DMS53 (cell line): ENCODE measurements at regions not wholly inside any gene's neighbourhood (a gene's known extent, or its start where the extent isn't known, plus 50 kb on each side); places are given as distances from the start of the nearest gene placed in this dataset.
A peak's percentile ranks its signal among the peaks of the same experiment; 100 is the strongest.

ENCODE experiments used
- DNase-seq: peaks from one replicate; lab custom pipeline; 2025; lab: John Stamatoyannopoulos, UW

DNA sequence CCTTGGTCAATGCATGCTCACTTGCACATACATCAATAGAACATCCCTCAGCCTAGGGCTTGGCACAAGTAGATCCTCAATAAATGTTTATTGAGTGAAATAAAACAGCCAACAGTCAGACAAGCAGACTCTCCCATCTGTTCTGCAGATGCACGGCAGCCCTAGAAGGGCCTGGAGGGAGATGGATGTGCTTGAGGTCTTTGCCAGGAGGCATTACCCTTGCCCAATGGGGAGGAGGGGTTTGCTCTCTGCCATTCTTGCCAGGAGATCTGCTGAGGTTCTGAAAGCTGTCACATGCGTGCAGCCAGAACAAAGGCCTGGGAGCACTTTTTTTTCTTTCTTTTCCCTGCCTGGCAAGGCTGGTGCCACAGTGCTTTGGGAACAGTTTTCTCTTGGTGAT, 349.3 kb upstream of the THRB start:
- no peak for DNase-seq

DNA sequence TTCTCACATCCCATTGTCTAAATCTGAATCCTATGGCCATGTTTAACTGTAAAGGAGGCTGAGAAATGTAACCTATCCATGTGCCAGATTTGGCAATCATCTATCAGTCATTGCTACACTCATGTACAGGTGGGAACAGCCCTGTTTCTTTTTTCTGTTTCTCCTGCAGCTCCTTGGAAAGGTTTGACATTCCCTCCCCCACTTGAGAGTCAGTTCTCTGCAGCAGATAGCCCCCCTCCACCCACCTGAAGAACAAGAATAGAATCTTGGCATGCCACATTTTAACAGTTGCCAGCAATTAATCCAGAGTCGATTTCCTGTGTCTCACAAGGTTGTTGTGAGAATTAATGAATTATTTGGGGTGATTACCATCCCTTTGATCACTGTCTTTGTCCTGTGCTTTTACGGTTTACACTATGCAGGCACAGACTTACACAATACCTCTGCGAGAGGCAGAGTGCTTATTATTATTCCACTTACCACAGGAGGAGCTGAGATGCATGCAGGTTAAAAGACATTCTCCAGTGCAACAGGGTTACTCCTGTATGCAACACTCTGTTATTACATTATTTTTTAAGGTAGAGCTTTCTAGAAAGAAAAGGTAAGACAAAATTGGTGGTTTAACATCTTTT, 351.0 kb upstream of the THRB start:
- DNase-seq = no peak

DNA sequence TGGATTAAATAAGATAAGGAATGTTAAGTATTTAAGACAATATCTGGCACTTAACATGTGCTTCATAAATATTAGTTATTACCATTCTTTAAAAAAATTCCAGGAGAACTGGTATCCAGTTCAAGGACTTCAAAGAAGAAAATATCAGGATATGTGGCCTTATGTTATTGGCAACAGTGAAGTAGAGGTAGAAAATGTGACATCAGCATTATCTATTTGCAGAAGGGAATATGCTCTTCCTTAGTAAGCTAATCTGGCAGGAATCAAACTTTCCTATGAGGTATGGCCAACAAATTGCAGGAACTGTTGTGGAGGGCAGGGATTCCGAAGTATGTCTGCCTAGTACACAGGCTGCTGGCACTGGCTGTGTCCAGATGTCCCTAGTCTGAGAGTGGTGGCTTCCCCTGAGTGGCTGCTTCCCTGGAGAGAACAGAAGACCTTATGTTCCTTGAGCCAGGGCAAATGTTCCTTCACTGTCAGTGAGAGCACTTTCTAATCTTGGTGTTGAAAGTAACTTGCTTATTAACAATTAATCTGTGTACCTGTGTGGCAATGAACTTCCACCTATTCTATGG, 351.7 kb upstream of the THRB start:
- DNase-seq = no peak

DNA sequence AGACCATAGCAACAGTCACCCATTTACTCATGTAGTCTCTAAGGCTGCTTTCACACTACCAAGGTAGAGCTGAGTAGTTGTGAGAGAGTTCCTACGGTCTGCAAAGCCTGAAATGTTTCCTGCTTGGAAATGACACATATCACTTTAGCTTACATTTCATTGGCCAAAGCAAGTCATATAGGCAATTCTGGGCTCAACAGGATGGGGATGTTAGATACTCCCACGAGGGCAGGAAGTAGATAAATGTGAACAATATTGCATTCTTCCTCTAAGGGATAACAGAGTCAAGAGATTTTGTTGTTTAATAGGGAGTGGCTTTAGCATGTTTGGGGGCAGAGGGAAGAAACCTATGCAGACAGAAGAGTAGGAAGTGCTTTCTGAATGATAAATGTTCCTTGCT, 355.6 kb upstream of the THRB start:
- no peak for DNase-seq

DNA sequence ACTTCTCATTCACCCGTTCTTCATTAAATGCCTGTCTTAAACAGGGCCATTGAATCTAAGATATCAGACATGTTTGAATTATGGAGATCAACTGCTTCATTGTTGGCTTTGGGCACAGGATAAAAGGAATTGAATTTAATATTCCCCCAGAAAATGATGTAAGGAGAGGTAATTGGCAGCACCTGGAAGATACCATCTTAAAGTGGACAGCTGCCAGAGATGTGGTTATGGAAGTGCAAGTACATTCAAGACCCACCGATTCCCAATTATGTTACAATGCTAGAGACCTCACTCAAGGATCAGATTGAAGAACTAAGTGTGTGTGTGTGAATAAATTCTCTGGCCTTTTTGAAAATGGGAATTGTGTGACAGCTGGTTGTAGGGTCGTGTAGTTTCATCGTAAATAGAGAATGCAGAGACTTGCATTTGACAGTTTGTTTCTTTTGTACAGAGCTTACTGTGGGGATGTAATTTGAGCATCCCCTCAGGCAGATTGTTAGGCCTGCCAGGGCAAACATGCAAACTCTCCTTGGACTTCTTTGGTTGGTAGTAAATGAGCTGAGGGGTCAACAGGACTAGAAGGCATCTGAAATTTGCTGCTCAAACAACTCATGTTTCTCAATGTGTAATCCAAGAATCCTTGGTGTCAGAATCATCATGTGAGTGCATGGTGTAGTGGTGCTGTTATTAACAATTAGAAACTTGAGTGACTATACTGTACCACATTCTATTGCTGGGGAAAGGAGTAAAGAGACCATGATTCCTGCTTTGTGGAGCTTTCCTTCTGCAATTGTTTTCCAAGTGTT, 359.2 kb upstream of the THRB start:
- DNase-seq = no peak

DNA sequence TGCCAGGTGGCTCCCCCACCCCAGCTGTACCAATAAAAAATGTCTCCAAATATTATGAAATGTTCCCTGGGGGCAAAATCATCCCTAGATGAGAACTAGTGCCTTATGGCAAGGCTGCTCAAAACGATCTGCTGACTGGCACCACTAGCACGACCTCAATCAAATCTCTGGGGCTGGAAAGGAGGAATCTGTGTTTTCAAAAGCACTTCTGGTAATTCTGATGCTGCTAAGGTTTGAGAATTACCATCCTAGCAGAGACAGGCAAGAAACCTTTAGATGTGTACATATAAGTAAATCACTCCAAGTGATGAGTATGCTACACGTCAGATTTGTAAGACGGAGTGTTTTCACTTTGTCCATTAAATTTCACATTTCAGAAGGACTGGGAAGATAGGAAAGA, 360.1 kb upstream of the THRB start:
- no peak for DNase-seq

DNA sequence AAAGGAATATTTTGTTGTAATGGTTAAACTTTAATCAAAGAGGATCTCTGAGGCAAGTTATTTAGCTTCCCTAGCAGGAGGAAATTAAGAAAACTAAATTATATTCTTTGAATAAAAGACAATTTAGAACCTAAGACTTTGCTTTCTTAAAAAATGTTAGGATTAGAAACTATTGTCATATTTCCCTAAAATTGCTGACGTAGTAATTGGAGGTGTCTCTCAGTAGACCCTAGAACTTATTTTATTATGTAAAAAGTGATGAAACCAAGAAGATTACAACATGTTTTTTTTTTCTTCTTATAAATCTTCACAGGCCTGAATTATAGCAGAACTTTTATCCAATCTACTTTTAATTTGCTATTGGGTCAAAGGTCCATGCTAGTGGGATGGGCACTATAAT, 363.3 kb upstream of the THRB start:
- no peak for DNase-seq

DNA sequence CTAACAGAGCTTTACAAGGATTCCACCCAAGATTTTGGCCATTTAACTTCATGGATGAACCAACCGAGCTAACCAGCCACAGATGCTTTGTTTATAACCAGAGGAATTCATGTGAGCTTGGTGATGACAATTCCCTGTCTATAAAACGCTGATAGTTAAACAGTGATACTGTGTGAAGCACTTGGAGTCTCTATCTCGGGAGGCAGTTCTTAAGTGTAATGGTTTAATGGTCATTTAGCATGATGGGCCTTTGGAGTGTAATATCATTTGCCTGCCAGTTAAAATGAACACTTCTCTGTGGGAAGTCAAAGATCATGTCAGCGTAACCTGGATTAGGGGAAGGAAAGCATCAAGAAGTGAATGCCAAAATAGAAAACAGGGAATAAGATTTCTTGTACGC, 368.6 kb upstream of the THRB start:
- DNase-seq = no peak

DNA sequence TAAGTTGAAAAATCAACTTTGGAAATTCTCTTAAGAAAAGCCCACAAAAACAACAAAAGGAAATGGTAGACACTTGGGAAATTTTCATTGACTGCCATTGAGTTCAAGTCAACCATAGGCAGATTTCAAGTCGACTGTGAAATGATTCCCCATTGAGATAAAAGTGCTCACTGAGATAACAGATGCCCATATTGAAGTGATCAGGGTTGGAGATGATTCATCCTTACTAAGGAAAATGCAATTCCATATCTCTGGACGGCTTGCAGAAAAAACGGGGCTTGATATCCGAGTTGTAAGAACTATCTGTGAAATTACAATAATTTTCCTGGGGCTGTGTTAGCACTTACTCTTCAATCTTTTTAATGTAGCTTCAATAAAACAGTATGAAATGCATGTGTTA, 373.1 kb upstream of the THRB start:
- DNase-seq = peak; percentile 13

DNA sequence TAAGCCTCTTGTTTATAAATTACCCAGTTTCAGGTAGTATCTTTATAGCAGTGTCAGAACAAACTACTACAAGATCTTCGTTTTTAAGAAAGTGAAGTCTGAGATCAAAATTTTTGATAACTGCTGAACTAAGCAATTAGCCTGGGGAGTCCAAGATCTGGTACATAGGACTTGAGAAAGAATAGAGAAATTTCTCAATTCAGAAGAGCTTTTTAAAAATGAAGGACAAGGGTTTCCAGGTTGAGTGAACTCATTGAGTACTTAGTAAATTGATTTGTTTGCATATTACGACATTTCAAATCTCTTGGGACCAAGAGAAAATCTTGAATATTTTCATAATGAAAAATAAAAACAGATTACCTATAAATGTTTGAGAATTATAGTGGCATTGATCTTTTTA, 386.6 kb upstream of the THRB start:
- DNase-seq = no peak

DNA sequence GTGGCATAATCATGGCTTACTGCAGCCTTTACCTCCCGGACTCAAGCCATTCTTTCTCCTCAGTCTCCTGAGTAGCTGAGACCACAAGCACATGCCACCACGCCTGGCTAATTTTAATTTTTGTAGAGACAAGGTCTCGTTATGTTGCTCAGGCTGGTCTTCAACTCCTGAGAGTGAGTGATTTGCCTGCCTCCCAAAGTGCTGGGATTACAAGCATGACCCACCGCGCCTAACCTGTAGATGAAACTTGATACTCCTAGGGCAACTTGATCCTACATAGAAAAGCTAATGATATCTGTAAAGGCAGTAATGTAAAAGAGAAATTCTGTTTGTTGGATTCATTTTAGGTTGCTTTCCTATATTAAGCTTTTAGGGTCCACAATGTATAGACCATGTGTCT, 391.9 kb upstream of the THRB start:
- DNase-seq = no peak

DNA sequence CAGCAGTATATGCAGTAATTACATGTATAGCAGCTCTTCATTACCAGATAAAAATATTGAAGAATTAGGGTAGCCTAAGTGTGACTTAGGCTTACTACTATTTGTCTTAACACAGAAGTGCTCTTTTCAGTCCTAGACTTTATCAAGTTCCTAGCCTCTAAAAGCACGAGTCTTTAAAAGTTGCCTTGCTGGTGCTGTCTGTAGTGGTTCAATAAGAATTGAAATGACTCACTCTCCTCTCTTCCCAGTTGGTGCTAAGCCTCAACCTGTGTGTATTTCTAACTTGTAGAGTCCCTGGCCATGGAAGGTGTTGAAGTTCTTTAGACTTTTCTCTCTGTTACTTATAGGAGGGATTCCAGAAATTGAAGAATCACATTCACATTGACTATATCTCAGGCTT, 395.4 kb upstream of the THRB start:
- DNase-seq = no peak

DNA sequence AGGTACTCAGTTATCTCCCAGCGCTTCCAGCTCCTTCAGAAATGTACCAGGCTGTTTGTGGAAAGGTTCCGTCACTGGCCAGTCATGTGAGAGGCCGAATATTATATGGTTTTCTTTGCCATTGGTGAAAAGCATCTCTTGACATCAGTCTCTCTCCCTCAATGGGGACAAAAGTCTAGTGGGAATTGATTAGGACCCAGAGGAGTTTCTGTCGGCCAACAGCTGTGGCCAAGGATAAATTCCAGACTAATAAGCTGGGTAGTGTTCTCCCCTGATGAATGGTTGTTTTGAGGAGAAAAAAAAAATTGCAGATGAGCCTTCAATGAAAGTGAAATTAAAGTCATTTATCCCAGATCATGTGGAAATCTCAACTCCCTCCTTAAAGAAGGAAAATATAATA, 404.7 kb upstream of the THRB start:
- no peak for DNase-seq

DNA sequence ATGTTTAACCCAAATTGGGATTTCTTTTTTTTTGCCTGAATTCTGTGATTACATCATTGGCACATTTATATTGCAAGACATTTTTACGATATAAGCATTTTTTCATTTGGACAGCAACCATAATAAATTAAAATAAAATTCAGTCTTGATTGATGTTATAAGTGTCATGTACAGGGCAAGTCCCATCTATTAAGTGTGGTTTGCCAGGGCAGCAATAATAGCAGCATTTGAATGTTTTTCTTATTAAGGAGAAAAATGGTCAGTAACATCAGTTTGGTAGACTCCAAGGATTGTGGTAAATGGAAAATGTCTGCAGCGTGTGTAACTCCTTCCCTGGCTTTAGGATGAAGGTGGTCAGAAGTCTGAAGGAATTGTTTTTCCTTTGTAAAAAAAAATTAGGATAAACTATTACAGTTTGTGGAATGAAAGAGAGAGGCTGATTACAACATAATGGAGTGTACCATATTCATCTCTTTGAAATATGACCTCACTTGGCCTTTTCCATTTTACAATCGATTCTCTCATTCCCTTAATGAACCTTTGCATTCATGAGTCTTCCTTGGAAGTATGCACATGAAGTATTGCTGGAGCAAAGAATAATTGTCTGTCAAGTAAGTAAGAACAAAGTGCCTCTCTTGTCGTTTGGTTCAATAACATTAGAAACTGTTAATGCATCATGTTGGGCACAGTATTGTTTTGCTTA, 405.4 kb upstream of the THRB start:
- DNase-seq = no peak

DNA sequence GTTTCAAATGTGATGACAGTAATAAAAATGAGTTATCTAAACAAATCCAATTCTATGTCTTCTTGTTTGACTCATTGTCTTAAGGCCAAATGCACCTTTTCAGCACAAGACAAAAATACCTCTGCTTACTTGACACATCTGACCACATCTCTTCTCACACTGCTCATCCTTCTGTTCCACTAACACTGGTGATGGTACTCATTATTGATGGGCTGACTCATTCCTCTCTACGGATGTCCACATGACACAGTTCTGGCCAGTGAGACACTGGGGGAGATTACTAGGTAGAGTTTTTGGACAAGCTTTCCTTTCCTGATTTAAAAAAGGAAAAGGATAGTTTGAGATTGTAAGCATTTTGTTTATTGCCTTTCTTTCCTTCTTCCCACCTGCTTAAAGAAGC, 410.6 kb upstream of the THRB start:
- DNase-seq = no peak

DNA sequence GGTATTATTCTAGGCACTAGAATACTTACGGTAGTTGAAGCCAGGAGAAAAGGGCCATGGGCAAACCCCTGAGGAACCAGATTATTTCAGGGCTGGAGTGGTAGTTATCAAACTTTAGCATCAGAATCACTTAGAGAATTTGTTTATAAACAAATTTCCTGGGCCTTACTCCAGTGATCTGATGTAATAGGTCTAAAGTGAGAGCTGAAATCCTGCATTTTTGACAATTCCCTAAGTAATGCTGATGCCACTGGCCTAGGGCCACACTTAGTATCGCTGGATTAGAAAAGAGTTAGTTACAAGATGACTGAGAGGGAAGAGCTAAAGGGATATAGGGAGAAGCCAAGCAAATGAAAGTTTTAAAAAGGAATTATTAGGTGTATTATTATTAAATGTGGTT, 412.5 kb upstream of the THRB start:
- no peak for DNase-seq

DNA sequence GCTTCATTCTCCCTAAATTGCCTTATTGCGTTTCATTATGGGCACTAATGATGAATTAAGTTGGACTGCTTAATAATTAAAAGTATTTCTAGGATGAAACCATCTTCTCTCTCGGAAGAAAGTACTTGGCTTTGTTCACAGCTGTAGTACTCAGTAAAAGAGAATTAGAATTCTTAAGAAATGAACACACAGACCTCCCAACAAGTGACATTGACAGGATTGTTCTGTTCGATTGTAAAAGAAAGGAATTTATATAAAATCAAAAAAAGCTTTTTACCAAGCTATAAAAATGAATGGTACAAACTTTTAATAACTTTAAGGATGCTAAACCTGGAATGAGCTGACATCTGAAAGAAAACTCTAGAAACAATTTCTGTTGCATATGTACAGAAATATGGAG, 416.4 kb upstream of the THRB start:
- DNase-seq = no peak

DNA sequence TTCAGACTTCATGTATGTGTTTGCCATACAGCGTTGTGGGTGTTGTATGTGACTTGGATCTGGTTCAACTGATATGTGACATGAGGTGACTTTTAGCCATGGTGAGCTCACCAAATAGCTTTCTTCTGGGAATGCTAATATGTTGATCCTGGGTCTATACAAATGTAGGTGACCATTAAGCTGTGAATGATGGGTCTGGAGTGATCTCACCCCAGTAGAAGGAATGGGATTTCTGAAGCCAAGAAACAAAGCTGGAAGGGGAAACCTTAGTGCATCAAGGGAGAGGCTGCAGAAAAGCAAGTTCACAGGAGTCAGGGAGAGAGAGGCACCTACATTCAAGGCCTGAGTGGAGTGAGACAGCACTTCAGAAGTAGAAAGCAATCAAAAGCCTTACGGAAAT, 421.0 kb upstream of the THRB start:
- DNase-seq = no peak

DNA sequence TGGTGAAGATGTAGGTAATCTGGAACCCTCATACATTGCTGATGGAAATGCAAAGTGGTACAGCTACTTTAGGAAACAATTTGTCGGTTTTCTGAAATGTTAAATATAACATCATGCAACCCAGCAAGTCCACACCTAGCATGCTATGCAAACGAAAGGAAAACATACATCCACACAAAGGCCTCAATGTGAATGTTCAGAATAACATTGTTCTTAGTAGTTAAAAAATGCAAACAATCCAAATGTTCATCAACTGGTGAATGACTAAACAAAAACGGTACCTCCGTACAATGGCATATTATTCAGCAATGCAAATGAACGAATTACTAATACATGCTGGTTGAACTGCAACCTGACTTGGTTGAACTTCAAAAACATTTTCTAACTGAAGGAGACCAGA, 423.3 kb upstream of the THRB start:
- no peak for DNase-seq

DNA sequence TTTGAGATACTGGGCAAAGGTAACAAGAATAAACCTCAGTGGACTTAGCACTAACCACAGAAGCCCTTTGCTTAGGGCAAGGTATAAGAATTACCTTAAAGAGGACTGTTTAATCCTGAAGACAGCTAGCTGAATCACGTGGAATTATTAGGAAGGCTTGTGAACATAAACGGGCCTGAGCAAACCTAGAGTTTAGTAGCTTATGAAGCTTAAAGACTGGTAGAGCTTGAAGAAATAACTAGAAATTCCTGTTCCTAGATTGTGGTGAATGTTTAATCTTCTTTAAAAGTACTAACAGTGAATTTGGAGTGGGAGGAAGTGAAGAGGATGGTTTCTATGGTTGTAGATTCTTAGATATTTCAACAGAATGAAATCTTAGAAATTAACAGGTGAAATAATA, 428.9 kb upstream of the THRB start:
- DNase-seq = peak; percentile 28

DNA sequence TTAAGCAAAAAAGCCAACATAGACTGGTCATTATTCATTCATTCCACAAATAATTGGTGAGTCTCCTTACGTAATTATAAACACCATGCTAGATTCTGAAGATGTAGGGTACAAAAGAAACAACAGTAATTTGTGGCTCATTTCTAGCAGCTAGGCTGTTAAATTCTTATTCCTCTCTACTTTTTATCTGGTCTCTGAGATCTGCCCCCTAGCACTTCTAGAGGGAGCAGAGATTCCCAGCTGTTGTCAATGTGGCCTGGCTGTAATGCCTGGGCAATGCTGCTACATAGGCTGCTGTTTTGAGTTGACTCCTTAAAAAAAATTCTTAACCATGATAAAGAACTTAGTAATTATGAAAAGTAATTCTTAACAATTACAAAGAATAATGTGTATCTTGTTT, 434.9 kb upstream of the THRB start:
- DNase-seq = no peak

DNA sequence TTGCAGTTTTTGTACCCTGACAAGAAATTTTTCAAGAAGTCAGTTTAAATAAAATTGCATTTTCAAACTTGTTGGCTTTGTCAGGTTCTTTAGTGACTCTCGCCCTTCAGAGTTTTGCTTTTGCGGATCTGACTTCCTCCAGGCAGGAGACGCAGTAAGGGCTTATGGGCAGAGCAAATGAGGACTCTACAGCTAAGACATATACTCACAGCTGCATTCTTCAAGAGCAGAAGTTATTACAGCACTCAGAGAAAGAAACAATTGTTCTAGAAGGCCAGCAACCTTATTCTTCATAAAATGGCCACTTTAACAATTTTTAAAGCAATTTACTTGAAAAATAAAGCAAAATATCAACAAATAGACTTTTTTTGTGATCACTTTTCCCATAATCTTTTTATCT, 438.8 kb upstream of the THRB start:
- DNase-seq = no peak

DNA sequence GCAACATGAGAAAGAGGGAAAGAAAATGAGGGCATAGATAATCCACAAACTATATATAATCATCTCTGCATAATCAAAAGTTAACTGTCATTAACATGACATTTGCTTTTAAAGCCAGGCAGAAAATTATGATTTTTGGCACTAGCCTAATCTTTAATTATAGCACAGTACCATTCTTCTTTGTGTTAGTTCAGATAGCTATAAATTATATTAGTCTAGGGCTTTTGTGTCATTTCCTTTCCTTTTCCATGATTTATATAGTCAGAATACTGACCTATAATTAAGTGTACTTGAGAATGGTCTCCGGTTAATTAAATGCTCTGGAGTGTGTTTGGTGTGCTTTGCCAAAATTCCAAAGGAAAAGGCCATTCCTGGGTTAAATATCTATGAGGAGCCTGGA, 441.9 kb upstream of the THRB start:
- no peak for DNase-seq
